ENCODE measurements at regions not wholly inside any gene's neighbourhood (a gene's known extent, or its start where the extent isn't known, plus 50 kb on each side); places are given as distances from the start of the nearest gene placed in this dataset.

DNA sequence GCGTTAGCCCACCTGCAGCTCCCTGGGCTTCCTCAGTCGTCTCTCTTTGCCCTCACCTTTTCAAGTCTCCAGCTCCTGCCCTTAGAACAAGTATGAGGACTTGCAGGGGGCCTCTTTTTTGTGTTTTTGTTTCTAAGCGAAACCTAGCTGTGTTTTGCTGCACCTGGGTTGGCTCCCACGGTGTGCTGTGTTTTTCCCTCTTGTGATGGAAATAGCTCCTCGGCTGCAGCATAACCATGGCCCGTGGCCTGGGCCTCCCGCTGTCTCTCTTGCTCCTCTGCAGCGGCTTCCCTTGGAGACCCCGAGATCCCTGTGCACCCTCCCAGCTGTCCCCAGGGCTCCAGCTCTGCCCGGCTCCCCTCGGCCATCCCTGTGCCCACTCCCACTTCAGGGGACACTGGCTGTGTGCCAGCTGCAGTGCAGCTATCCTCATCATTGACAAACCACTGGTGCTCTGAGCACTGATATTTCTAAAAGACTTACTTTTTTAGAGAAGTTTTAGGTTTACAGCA lies 75.6 kb upstream of the TCERG1L start:
- CTCF ChIA-PET = no interaction called here
- BruUV-seq (replicated peaks) = no TSS peak
- Mint-ChIP-seq H3K27me3 (ENCODE audit: insufficient read depth, unreplicated experiment) (no peaks in the 10 kb centered on the region), H3K4me1 (ENCODE audit: low read depth, unreplicated experiment) (no peaks in the 10 kb centered on the region), H3K9me3 (ENCODE audit: unreplicated experiment) (peaks cover 13% of the 10 kb centered on the region), H3K27ac (ENCODE audit: unreplicated experiment) (no peak overlapping the region), H3K36me3 (ENCODE audit: insufficient read depth, unreplicated experiment) (no peaks in the 10 kb centered on the region), H3K4me3 (ENCODE audit: unreplicated experiment) (no peak overlapping the region)
- Histone ChIP-seq H3K4me3 (ENCODE audit: low read depth, low read length) (no peak overlapping the region), H3K27me3 (replicated peaks; ENCODE audit: control insufficient read depth, insufficient read depth, low read length) (no peaks in the 10 kb centered on the region), H3K9me3 (no peaks in the 10 kb centered on the region), H3K4me1 (no peaks in the 10 kb centered on the region), H3K36me3 (ENCODE audit: control insufficient read depth, insufficient read depth, low read length) (no peaks in the 10 kb centered on the region)
- intact Hi-C loops (cut with micrococcal nuclease; ENCODE audit: unreplicated experiment) = no loop called here
- DNase-seq = no peak
- POLR2A ChIA-PET = no interaction called here
- no peak for TF ChIP-seq CTCF (IDR thresholded peaks at IDR 0.05; ENCODE audit: insufficient read depth in 1 of 2, low read depth in 1 of 2, low read length in 1 of 2, severe bottlenecking in 1 of 2, unreplicated experiment in 1 of 2)

GRCh38 chr10:131391936-131392335 lies 80.4 kb upstream of the TCERG1L start:
- no peak for TF ChIP-seq CTCF (IDR thresholded peaks at IDR 0.05; ENCODE audit: insufficient read depth in 1 of 2, low read depth in 1 of 2, low read length in 1 of 2, severe bottlenecking in 1 of 2, unreplicated experiment in 1 of 2)
- BruUV-seq (replicated peaks) = no TSS peak
- no peaks in the 10 kb centered on the region for H3K4me1 Mint-ChIP-seq (ENCODE audit: low read depth, unreplicated experiment)
- ChIA-PET POLR2A (no interaction called here), CTCF (no interaction called here)
- H3K27ac Mint-ChIP-seq (ENCODE audit: unreplicated experiment) = no peak overlapping the region
- Histone ChIP-seq H3K4me1 (no peaks in the 10 kb centered on the region), H3K4me3 (ENCODE audit: low read depth, low read length) (no peak overlapping the region), H3K36me3 (ENCODE audit: control insufficient read depth, insufficient read depth, low read length) (no peaks in the 10 kb centered on the region), H3K9me3 (no peaks in the 10 kb centered on the region), H3K27me3 (replicated peaks; ENCODE audit: control insufficient read depth, insufficient read depth, low read length) (no peaks in the 10 kb centered on the region)
- DNase-seq = no peak
- intact Hi-C loops (cut with micrococcal nuclease; ENCODE audit: unreplicated experiment) = no loop called here
- no peaks in the 10 kb centered on the region for H3K9me3 Mint-ChIP-seq (ENCODE audit: unreplicated experiment)
- no peak overlapping the region for H3K4me3 Mint-ChIP-seq (ENCODE audit: unreplicated experiment)
- H3K36me3 Mint-ChIP-seq (ENCODE audit: insufficient read depth, unreplicated experiment) = no peaks in the 10 kb centered on the region
- H3K27me3 Mint-ChIP-seq (ENCODE audit: insufficient read depth, unreplicated experiment) = peaks cover 6% of the 10 kb centered on the region

DNA sequence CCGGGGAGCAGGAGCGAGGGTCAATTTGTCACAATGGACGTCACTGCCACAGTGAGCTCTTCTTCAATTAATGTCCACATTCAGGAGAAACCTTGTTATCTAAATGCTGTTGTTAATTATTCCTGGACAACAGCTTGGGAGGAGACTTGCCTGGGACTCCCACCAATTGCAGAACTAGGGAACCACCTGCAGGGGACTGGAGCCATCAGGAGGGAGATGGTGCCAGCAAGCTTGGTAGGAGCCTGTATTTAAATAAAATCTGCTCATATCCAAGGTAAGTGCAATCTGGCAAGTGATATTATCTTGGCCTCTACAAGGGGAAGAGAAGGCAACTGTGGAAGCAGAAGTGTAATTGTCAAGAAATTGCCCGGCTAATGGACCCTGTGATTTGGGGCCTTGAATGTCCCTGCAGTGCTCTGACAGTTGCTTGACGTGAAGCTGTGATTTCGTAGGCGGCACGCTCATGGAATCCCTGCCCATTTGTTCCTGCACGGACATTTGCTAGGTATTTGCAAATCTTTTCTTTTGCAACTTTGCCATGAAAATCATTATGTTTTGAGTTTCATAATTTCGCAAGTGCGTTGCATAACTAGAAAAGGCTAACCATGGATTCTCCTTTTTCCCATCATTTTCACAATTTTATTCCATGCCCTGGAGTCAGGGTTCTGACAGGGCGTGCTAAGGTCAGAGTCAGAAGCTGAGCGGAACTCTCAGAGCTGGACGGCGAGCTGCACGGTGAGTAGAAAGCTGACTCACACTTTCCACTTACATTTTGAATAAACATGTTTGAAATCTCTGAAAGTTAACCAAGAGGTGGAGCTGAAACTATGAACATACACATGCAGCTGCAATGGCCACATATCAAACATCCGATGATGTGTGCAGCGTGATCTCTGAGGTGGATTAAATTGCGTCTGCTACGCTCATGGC lies 84.9 kb upstream of the TCERG1L start:
- Histone ChIP-seq H3K4me1 (no peaks in the 10 kb centered on the region), H3K4me3 (ENCODE audit: low read depth, low read length) (no peak overlapping the region), H3K27me3 (replicated peaks; ENCODE audit: control insufficient read depth, insufficient read depth, low read length) (no peaks in the 10 kb centered on the region), H3K9me3 (no peaks in the 10 kb centered on the region), H3K36me3 (ENCODE audit: control insufficient read depth, insufficient read depth, low read length) (no peaks in the 10 kb centered on the region)
- H3K36me3 Mint-ChIP-seq (ENCODE audit: insufficient read depth, unreplicated experiment) = no peaks in the 10 kb centered on the region
- H3K27ac Mint-ChIP-seq (ENCODE audit: unreplicated experiment) = no peak overlapping the region
- intact Hi-C loops (cut with micrococcal nuclease; ENCODE audit: unreplicated experiment) = no loop called here
- peaks cover 18% of the 10 kb centered on the region for H3K27me3 Mint-ChIP-seq (ENCODE audit: insufficient read depth, unreplicated experiment)
- H3K9me3 Mint-ChIP-seq (ENCODE audit: unreplicated experiment) = no peaks in the 10 kb centered on the region
- no peak for DNase-seq
- TF ChIP-seq CTCF (IDR thresholded peaks at IDR 0.05; ENCODE audit: insufficient read depth in 1 of 2, low read depth in 1 of 2, low read length in 1 of 2, severe bottlenecking in 1 of 2, unreplicated experiment in 1 of 2) = no peak
- no peaks in the 10 kb centered on the region for H3K4me1 Mint-ChIP-seq (ENCODE audit: low read depth, unreplicated experiment)
- H3K4me3 Mint-ChIP-seq (ENCODE audit: unreplicated experiment) = no peak overlapping the region
- no TSS peak for BruUV-seq (replicated peaks)
- CTCF ChIA-PET = no interaction called here
- POLR2A ChIA-PET = no interaction called here

Measured in Caco-2 (cell line).